KOPT-K1 (cell line): ENCODE measurements at regions not wholly inside any gene's neighbourhood (a gene's known extent, or its start where the extent isn't known, plus 50 kb on each side); places are given as distances from the start of the nearest gene placed in this dataset.
"Not testable (repeated sequence)": the region's sequence is repeated elsewhere in the genome, so short reads cannot be mapped to it uniquely, and the experiment has no call there.

ENCODE experiments used
- H3K27ac ChIP-seq: fragments of 200-600 bp; sonication (generic); 2 replicates; pipeline ENCODE4 v1.5.1; 2016; ENCODE audit warnings: antibody characterized with exemption, mild to moderate bottlenecking, low read depth, low read length; ENCODE audit not compliant: poor library complexity, severe bottlenecking
- H3K36me3 ChIP-seq: fragments of 200-600 bp; sonication (generic); 2 replicates; pipeline ENCODE4 v1.5.1; 2017; ENCODE audit warnings: antibody characterized with exemption, mild to moderate bottlenecking, low read length, moderate library complexity; ENCODE audit not compliant: insufficient read depth
- H3K9me3 ChIP-seq: fragments of 200-600 bp; sonication (generic); 2 replicates; pipeline ENCODE4 v1.5.1; 2017; ENCODE audit warnings: antibody characterized with exemption, low read length, mild to moderate bottlenecking; ENCODE audit not compliant: insufficient read depth, poor library complexity, severe bottlenecking

GRCh38 chr2:109058191-109058632 lies 69.2 kb upstream of the EDAR start:
- Histone ChIP-seq H3K27ac (peak overlapping the region; percentile 7), H3K9me3 (no peaks in the 10 kb centered on the region), H3K36me3 (no peaks in the 10 kb centered on the region)

DNA sequence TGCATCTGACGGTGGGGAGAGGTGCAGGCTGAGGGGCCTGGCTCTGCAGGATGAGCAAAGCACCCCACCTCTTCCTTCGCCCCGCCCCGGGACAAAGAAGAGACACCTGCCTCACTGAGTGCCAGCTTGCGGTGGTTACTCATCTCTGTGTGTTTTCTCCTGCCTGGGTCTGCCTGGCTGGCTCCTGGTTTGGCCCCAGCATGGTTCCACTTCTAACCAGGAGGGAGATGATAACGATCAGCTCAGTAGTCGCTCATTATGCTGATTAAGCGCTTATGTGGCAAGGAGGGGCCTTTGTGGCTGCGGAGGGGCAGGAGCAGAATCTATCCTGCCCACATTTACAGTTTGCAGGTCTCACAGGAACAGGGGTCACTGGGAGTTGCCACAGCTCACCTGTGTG lies 68.7 kb upstream of the EDAR start:
- H3K27ac ChIP-seq = peak overlapping the region; percentile 7
- H3K36me3 ChIP-seq = no peaks in the 10 kb centered on the region
- no peaks in the 10 kb centered on the region for H3K9me3 ChIP-seq

DNA sequence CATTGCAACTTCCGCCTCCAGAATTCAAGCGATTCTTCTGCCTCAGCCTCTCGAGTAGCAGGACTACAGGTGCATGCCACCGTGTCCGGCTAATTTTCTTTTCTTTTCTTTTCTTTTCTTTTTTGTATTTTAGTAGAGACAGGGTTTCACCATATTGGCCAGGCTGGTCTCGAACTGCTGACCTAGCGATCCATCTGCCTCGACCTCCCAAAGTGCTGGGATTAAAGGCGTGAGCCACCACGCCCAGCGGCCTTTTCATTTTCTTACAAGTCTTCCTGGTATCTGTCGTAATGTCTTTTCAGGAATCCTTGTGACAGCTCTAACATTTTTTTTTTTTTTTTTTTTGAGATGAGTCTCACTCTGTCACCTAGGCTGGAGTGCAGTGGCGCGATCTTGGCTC lies 66.4 kb upstream of the EDAR start:
- Histone ChIP-seq H3K36me3 (no peaks in the 10 kb centered on the region), H3K9me3 (no peaks in the 10 kb centered on the region), H3K27ac (no peak overlapping the region)

- Histone ChIP-seq H3K9me3 (no peaks in the 10 kb centered on the region), H3K27ac (no peak overlapping the region)
Measured at GRCh38 chr2:109054865-109055264, 65.8 kb upstream of the EDAR start.

GRCh38 chr2:109053716-109054115 lies 64.7 kb upstream of the EDAR start:
- H3K36me3 ChIP-seq = no peaks in the 10 kb centered on the region
- no peak overlapping the region for H3K27ac ChIP-seq
- H3K9me3 ChIP-seq = no peaks in the 10 kb centered on the region

More at GRCh38 chr2:109054865-109055264, 65.8 kb upstream of the EDAR start:
- H3K36me3 ChIP-seq = no peaks in the 10 kb centered on the region

- Histone ChIP-seq H3K27ac (no peak overlapping the region), H3K9me3 (no peaks in the 10 kb centered on the region), H3K36me3 (no peaks in the 10 kb centered on the region)
Measured at GRCh38 chr2:109052922-109053321, 63.9 kb upstream of the EDAR start.

GRCh38 chr2:109049022-109049421 lies 60.0 kb upstream of the EDAR start:
- H3K36me3 ChIP-seq = no peaks in the 10 kb centered on the region
- H3K27ac ChIP-seq = no peak overlapping the region
- H3K9me3 ChIP-seq = no peaks in the 10 kb centered on the region

DNA sequence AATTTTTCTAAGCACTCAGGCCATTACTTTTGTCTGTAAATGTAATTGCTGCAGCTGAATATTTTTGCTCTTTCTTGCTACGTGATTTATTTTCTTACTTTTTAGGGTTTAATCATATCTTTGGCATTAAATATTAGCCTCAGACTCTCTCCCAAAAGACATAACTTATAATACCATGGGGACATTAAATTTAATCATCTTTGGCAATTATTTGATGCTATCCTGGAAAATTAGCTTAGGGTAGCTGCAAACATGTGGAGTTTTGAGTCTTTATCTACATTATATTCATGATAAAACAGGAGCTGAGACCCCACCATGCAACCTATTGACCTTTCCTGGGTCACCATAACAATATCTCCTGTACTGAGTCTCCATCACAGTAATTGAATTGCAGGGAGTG lies 59.1 kb upstream of the EDAR start:
- Histone ChIP-seq H3K27ac (no peak overlapping the region), H3K9me3 (no peaks in the 10 kb centered on the region), H3K36me3 (no peaks in the 10 kb centered on the region)

- not testable (repeated sequence) for H3K9me3 ChIP-seq, H3K27ac ChIP-seq, H3K36me3 ChIP-seq
Measured at GRCh38 chr2:109047569-109047968, 58.5 kb upstream of the EDAR start.

DNA sequence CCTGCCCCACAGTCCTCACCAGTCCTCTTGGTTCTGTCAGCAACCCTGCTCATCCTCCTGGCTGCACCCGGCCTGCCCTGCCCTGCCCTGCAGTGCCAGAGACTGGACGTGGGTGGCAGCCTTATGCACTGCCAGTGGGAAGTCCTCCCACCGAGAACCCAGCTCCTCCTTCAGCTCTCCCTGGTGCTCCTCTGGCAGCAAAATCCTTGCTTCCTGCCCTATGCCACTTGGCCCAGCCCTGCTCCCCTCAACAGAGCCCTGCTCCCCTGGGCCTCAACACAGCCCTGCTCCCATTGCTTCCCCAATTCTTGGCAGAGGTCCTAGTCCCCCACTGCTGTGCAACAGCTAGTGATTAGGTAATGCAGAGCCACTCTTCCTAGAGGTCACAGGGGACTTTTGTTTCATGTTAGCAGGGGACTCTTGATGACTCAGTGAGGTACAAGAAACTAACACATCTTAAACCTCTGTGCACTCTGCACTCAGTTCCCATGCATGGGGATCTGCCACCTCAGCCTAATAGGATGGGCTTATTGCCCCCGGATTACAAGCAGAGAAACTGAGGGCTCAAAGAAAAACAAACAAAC lies 58.0 kb upstream of the EDAR start:
- H3K36me3 ChIP-seq = no peaks in the 10 kb centered on the region

DNA sequence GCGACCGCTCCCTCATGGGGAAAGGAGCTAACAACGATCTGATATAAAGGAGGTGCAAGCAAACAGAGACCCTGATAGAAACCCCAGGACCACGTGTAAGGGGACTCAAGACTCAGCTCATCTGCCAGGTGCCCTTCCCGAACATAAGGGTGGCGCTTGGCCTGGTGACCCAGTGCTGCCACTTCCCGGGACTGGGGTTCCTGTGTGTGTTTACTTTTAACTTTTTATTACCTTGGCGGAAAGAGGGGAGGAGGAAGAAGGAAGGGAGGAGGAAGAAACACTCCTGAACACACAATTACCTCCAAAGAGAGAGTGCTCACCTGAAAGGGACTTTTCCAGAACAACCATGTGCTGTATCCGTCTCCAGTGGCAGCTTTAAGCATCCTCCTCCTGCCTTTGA lies 56.5 kb upstream of the EDAR start:
- H3K36me3 ChIP-seq = no peaks in the 10 kb centered on the region
- no peak overlapping the region for H3K27ac ChIP-seq
- no peaks in the 10 kb centered on the region for H3K9me3 ChIP-seq

More for the DNA sequence above, 58.0 kb upstream of the EDAR start:
- no peaks in the 10 kb centered on the region for H3K9me3 ChIP-seq
- no peak overlapping the region for H3K27ac ChIP-seq

- no peaks in the 10 kb centered on the region for H3K9me3 ChIP-seq
- no peak overlapping the region for H3K27ac ChIP-seq
Measured at GRCh38 chr2:109038992-109039391, 50.0 kb upstream of the EDAR start.

More at GRCh38 chr2:109038992-109039391, 50.0 kb upstream of the EDAR start:
- H3K36me3 ChIP-seq = no peaks in the 10 kb centered on the region
